ENCODE measurements at regions not wholly inside any gene's neighbourhood (a gene's known extent, or its start where the extent isn't known, plus 50 kb on each side); places are given as distances from the start of the nearest gene placed in this dataset.

DNA sequence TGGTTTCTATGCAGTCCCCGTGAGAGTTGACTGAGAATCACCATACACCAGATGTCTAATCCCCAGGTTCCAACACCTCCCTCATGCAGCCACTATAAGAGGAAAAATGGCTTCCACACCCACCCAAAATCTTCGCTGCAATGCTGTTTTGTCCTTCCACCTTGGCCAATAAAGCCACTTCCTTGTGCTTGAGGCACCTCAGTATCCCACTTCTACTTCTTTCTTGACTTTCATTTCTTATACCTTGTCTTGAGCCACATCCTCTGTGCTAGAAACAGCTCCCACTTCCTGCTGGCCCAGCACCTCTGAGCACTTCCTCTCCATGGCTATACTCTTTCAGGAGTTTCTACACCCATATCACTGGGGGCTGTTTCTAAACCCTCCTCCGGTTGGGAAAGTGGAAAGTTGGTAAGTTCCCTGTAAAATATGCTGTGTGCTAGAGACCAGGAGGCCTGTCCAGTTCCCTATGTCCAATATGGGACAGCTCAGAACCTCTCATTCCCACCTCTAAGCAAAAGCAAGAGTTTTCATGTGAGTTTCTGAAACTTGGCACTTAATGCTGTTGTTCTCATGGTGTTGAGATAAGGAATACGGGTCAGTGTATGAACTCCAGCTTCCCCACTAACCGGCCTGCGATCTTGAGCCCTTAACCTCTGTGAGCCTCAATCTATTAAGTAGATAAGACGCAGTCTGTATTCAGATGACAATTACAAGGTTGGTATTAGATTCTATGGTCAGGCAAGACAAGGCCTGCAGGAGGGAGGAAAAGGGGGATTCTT lies 209.1 kb upstream of the ID2 start:
- no peak for DNase-seq (ENCODE audit: low spot score)

DNA sequence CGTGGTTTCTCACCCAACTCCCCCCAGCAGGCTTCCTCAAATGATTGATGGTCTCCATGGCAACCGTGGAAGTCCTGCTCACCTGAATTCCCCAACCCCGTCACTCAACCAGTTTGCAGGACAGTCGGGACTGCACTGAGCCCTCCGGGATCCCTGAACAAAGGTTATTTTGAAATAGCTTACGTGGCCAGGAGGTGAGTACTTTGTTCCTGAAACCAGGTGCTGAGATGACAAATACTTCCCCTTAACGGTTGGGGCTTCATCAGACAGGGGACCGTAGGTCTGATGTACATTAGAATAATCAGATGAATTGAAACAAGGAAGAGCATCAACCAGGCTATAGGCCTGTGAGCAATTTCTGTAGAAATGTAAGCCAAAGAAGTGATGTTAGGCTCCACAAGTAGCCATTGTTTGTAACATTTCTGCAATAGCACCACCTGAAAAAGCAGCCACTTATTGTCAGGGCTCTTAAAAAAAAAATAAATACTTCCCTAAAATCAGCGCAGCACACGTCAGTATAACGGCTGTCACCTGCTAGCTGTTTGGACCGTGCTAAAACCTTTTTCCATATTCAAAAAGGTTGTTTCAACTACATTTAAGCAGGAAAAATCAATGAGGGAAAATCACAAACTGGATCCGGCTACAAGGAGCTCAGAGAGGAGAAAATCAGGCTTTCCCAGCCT lies 206.4 kb upstream of the ID2 start:
- DNase-seq (ENCODE audit: low spot score), result no peak

DNA sequence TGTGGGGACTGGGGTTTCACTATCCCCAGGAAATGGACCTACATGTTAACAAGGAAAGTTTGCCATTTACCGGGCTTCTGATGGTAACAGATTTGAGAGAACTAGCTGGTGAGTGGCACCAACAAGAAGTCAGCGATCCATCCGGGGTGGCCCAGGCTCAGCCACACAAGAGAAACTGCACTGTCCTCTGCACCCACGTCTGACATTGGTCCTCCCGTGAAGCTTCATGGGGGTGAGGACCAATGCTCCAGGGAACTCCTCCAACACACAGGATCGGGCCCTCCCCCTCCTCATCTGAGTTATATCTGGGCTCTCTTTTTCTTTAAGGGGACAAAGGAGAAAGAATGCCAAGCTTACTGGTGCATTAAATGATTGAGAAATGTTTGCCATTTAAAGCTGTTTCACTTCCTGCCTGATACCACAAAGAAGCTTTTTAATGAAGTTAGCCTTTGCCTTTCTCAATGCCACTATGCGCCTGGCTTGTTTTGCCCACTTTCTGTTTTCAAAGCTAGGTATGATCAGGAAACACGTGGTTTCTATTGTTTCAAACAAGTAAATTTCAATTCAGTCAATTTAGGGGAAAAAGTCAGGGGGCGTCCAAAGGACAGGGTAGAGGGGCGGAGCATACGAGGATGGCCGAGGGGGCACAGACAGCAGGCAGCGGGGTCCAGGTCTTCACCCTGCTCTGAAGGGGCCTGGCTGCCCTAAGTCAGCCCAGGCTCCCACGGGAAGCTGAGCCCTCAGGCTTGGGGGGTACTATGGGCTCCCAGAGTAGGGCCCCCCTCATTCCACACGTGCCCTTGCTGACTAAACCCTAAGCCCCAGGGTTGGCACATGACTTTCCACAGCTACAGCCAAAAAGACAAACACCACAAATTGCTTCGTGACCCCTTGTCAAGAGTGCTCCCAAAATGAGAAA lies 204.0 kb upstream of the ID2 start:
- DNase-seq (ENCODE audit: low spot score), result peak; percentile 21

DNA sequence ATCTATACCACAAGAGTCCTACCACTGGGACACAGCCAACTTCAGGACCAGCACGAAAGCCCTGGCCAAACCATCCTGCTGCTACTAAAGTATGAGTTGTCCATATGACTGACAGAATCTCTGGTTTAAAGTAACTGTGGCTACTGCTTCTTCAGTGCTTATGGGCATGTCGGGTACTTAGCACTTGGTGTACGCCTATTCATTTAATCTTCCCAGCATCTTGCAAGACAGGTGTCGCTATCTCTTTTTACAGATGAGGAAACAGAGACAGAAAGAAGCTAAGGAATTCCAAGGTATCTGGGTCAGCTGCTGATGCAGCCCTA lies 203.4 kb upstream of the ID2 start:
- DNase-seq (ENCODE audit: low spot score), result no peak

DNA sequence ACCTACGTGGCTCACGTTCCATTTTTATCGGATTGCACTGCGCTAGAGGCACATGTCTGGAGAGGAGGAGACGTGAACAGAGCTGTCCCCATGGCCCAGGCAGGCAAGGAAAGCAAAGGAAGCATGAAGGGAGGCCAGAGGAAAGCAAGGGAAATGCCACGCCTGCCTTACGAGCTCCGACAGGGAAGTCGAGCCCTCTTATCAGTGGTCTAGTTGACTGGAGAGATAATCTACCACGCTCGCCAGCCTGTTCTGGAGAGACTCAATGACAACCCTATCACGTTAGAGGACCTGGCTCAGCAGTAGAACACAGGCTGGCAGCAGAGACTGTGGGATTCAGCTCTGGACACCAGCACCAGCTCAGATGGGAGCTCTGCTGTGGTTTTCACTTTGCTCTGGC lies 202.6 kb upstream of the ID2 start:
- no peak for DNase-seq (ENCODE audit: low spot score)

DNA sequence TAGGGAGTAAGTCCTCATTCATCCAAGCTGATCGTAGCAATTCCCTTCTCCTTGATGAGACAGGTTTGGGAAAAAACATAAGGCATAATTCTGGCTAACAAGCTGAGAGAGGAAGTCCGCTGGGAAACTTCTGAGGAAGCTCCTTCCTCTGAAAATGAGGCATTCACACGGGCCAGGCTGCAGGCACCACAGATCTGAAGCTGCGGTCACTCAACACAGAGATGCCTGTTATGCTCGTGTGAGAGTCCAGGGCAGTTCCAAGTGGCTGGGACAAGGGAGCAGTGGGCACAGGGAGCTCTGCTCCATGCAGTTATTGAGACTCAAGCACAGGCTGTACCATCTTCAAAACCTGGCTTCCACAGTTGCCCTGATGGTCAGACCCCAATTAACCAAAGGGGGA lies 200.9 kb upstream of the ID2 start:
- no peak for DNase-seq (ENCODE audit: low spot score)

DNA sequence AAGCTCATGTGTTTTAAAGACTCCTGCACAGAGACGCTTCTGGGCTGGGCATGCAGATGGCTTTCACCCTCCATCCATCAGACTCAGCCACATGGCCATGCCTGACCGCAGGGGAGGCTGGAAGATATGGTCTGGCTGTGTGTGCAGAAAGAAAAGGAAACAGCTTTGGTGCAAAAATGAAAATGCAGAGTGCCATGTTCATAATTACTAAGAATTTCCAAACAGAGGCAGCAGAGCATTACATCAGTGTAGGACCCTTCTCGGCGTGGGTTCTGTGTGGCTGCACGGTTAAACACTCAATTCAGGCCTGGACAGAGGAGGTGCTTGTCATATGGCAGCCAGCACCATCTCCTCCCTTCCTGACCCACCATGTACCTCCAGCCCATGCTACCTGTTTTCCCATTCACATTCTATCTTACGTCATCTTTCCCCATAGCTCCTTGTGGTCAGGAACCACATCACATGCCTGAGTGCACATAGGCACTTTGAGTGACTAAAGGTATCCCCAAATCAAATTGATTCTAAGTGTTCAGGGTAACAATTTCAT lies 200.3 kb upstream of the ID2 start:
- peak; percentile 19 for DNase-seq (ENCODE audit: low spot score)

DNA sequence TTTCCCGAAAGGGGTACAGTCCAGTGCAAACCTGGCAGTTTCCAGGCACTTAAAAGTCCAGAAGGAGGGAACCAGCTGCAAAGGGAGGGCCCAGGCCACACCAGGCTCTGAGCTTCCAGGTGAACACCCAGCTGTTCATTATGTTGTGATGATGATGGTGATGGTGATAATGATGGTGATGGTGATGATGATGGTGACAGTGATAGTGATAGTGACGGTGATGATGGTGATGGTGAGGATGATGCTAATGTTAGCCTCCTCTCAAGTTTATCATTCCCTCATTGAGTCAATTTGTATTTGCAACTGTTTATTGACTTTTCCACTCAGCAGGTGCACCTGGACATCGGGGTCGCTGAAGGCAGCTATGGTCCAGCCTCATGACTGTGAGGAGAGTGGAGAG lies 199.4 kb upstream of the ID2 start:
- DNase-seq (ENCODE audit: low spot score), result no peak

DNA sequence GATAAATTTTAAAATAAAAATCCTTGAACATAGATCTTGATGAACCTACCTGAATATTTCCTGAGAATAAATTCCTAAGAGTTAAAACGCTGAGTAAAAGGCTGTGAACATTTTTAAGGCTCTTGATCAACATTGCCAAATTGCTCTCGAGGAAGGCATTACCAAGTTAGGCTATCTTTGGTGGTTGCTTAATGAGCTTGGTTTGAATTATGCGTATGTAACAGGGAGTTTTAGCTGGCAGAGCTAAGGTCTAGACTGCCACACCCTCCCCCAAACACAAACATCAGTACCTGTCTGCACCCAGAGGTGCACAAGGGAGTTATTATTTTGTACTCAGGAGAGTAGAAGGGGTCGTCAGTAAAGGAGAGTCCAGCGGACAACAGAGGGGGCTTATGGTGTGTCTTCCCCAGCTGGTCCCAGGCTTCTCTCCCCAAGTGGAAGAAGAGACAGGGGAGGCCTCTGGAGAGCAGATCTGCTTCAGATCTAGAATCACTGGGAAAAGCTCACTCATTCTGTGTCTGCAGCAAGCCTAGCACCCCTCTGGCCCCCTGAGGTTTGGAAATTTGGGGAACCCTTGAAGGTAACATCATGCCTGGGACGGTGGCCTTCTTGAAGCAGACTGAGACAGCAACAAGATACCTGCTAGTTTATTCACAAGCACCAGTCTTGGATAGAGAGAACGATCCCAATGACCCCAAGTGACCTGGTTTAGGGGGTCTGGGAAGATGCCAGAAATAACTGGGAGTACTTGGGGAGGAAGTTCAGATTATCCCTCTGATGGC lies 197.2 kb upstream of the ID2 start:
- no peak for DNase-seq (ENCODE audit: low spot score)

DNA sequence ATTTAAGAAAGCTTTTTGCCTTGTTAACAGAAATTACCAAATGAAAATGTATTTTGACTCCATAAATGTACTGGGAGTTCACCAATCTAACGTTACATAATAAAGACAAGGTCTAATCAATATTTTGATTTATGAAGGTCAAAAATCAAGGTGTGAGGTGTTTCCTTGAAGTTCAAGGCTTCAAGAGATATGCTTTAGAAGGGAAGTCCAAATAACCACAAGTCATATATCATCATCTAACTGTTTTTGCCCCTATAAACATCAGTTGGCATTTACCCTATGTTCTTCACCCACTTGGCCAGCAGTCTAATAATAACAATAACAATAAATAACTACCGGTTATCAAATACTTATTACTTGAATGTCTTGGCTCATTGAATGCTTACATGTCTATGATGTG lies 196.1 kb upstream of the ID2 start:
- no peak for DNase-seq (ENCODE audit: low spot score)

DNA sequence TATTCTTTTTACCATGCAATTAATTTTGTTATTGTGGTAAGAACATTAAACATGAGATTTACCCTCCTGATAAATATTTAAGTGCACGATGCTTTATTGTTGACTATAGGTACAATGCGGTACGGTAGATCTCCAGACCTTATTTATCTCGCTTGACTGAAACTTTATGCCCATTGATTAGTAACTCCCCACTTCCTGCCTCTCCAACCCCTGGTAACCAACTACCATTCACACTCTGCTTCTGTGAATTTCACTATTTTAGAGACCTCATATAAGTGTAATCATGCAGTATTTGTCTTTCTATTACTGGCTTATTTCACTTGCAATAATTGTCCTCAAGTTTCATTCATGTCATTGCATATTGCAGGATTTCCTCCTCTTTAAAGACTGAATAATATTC lies 195.7 kb upstream of the ID2 start:
- DNase-seq (ENCODE audit: low spot score), result no peak

DNA sequence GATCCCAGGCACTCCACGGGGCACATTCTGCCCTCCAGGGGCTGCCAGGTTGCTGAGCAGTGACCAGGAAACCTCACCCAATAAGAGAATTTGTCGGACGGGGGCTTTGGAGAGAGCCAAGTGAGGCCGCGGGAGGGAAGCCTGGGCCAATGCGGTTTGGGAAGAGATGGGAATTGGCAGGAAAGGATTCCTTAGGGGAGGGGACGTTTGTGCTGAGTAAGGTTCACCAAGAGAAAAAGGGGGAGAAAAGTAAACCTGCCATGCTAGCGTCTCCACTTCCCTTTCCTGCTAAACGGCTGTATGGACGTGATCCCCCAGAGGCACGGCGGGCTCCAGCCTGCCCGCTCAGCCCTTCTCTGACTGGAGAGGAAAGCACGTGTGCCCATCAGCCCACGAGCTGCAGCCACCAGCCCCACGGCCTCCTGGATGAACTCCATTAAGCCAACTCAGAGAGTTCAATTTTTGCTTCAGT lies 194.4 kb upstream of the ID2 start:
- DNase-seq (ENCODE audit: low spot score), result no peak

DNA sequence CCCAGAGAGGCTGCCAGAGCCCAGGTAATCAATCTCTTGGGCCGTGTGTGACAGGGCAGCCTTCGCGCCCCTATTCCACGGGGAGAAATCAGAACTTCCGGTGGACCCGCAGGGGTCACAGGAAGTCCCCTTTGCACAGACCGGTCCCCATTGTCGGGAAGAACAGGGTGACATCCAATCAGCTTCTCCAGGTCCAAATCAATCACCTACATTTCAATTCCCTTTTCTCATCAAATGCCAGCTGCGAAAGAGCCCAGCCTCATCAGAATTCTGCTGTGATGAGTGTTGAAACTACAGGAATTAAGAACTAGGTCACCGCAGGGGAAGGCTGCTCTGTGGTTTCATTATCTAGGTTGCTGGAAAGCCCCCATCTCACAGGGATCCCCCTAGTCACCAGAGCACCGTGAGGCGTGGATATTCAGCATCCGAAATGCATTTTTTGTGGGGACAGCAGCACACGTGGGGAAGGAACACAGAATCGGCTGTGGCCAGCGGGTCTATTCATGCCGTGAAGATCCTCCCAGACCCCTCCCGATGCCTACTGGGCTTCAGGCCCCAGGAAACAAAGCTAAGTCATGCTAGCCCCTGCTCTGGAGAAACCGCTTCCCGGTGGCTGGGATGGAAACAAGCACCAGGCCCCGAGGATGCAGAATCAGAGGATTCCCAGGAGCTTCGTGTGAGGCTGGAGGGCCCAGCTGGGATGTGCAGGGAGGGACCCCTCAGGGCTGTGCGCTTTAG lies 193.7 kb upstream of the ID2 start:
- no peak for DNase-seq (ENCODE audit: low spot score)

DNA sequence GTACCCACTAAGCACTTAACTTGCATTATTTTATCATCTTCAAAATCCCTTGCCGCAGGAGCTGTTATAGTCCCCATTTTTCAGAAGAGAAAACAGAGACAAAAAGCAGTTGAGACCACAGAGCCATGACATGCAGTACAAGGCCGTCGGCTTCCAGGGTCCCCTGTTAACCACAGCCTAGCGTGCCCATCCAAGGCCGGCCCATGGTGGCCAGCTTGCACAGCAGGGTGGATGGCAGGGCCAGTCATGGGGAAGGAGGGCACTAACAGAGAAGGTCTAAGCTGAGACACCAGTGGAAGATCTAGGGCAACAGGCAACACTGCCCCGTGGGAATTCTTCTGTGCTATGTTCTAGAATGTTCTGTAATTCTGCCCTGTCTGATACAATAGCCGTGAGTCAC lies 192.6 kb upstream of the ID2 start:
- no peak for DNase-seq (ENCODE audit: low spot score)

DNA sequence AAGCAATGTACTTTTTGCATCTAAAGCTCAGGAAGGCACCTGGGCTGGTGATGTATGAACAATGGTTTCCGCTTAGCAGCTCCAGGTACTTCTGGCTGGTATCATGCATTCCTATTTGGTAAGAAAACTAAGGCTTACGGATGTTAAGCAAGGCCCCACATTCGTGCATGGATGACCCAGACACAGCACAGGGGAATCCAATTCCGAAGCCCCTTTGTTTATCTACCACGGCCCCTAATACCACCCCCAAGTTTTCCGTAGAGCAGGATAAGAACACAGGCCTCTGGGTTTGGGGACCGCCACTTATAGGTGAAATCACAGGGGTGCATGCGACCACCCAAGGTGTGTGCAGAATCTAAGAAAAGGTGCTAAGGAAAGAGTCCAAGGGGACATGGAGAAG lies 192.1 kb upstream of the ID2 start:
- DNase-seq (ENCODE audit: low spot score), result no peak

DNA sequence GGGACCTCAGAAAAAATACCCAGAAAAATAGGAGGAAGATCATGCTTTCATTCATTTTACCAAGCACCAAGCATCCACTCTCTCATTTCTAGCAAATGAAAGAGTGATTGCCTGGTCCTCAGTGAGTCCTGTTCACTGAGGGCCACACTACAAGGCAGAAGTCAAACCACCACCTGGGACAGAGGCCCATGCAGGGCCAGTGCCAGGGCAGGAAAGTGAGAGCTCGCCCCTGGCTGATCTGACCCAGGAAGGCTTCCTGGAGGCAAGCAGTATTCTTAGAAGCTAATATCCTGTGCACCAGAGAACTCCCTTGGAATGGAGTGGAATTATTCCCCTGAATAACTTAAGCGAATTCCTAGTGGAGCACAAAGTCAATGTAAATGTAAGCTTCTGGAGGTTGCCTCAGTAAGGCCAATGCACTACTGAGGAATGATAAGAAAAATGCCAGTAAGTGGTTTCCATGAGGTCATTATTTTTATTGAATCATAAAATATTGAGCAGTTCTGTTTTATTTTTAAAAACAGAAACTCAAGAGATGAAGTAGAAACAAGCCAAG lies 191.6 kb upstream of the ID2 start:
- DNase-seq (ENCODE audit: low spot score), result no peak

DNA sequence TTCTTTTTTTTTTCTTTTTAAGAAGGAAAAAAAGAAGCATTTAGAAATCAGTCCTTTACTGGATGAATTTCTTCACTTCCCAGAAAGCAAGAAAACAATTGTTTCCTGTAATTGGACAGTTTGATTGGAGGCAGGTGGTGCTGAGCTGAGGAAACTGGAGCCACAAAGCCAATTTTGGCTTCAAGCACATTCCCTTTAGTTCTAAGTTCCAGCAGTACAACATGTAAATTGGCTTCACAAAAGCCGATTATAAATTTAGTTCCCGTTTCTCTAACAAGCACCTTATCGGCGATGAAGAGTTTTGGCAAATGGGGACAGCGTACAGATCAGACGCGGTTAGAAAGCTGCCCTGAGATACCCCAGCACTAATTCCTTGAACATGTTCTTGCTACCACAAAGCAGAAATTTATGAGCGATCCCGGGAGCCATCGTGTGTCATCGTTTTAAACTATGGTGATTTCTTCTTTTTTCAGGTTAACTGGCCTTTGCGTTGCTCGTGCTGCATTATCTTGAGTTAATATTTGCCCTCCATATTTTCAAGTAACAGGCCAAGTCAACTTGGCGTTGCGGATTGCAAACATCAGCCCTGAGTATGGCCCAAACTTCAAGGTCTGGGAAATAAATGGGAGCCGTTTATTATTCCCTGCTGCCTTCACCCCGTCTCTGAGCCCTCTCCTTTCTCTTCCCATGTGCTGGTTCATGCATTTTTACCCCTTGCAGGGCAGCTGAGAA lies 190.4 kb upstream of the ID2 start:
- DNase-seq (ENCODE audit: low spot score), result no peak

DNA sequence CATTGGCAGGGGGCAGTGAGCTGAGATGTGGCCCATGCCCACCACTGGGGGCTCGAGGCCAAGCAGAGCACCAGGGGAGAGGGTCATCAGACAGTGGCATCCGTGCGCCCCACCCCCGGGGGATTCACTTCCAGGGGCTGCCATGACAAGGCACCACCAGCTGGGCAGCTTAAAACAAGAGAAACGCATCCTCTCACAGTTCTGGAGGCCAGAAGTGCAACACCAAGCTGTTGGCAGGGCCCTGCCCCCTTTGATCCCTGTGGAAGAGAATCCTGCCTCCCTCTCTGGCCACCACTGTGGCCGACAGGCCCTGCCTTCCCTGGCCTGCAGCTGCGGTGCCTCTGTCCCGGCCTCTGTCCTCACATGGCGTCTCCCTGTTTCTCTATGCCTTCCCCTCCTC lies 187.7 kb upstream of the ID2 start:
- DNase-seq (ENCODE audit: low spot score), result no peak

DNA sequence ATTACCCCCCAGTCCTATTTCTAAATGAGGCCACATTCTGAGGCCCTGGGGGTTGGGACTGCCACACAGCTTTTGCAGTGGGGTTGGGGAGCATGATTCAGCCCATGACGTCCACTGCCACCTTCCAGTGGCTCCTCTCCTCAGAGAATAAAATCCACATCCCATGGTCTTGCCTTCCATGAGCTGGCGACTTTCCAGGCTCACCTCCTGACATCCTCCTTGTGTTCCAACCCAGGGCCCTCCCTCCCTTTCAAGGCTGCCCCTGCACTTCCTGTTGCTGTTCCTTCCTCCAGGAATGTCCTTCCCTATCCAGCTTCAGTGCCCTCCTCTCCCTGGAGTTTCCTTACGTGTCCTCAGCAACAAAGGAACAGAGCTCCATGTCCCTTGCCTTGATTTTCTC lies 187.3 kb upstream of the ID2 start:
- peak; percentile 23 for DNase-seq (ENCODE audit: low spot score)

Measured in H4 (cell line).